ENCODE measurements at regions not wholly inside any gene's neighbourhood (a gene's known extent, or its start where the extent isn't known, plus 50 kb on each side); places are given as distances from the start of the nearest gene placed in this dataset.

DNA sequence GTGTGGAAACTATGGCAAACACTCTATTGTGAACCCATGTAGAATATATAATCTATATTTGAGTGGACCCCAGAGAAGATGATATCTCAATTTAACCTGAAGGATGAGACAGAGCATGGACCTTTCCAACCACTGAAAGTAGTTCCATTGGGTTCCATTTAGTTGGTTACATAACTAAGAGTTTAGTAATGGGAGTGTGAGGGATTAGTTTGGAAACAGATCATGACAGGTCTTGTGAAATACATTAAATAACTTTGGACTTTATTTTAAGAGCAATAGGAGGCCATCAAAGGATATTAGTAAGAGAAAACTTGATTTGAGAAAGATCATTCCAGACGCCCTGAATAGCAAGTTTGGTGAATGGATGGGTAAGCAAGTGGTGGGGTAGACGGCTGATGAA, 487.2 kb upstream of the ROBO2 start:
- Histone ChIP-seq H3K4me3 (replicated peaks in 1 of 3; ENCODE audit: low read depth in 2 of 3, low read length in 3 of 3) (no peak overlapping the region), H2AFZ (ENCODE audit: insufficient read depth, low read depth, low read length, poor library complexity, severe bottlenecking) (no peak overlapping the region), H3K4me2 (replicated peaks; ENCODE audit: extremely low read depth, low read length, poor library complexity, severe bottlenecking) (no peak overlapping the region), H3K79me2 (ENCODE audit: insufficient read depth, low read length) (no peaks in the 10 kb centered on the region), H3K9me3 (replicated peaks in 1 of 2; ENCODE audit: control insufficient read depth in 1 of 2, insufficient read depth in 1 of 2, low read length in 2 of 2) (peaks cover 7 to 17% of the 10 kb centered on the region in 2 donors), H3K9ac (ENCODE audit: insufficient read depth, low read length, poor library complexity, severe bottlenecking) (no peak overlapping the region), H4K20me1 (ENCODE audit: insufficient read depth, low read length) (no peaks in the 10 kb centered on the region), H3K4me1 (ENCODE audit: control insufficient read depth in 1 of 2, insufficient read depth in 2 of 2, low read length in 2 of 2) (no peaks in the 10 kb centered on the region), H3K27me3 (ENCODE audit: control insufficient read depth in 2 of 2, insufficient read depth in 2 of 2, low read length in 2 of 2) (no peaks in the 10 kb centered on the region), H3K36me3 (replicated peaks in 1 of 2; ENCODE audit: control insufficient read depth in 1 of 2, insufficient read depth in 2 of 2, low read length in 2 of 2) (no peaks in the 10 kb centered on the region), H3K27ac (ENCODE audit: low read depth in 1 of 2, low read length in 2 of 2) (no peak overlapping the region)
- no peaks in the 10 kb centered on the region for H3K4me1 Mint-ChIP-seq
- intact Hi-C loops (cut with micrococcal nuclease): no loop called here
- no peak overlapping the region for H3K4me3 Mint-ChIP-seq
- 100% methylated on average over 1 of the region's 2 CpGs for WGBS (ENCODE audit: insufficient coverage)
- peaks cover 0 to 21% (median 5%) of the 10 kb centered on the region in 7 donors for H3K9me3 Mint-ChIP-seq
- TF ChIP-seq, protein P1, sequence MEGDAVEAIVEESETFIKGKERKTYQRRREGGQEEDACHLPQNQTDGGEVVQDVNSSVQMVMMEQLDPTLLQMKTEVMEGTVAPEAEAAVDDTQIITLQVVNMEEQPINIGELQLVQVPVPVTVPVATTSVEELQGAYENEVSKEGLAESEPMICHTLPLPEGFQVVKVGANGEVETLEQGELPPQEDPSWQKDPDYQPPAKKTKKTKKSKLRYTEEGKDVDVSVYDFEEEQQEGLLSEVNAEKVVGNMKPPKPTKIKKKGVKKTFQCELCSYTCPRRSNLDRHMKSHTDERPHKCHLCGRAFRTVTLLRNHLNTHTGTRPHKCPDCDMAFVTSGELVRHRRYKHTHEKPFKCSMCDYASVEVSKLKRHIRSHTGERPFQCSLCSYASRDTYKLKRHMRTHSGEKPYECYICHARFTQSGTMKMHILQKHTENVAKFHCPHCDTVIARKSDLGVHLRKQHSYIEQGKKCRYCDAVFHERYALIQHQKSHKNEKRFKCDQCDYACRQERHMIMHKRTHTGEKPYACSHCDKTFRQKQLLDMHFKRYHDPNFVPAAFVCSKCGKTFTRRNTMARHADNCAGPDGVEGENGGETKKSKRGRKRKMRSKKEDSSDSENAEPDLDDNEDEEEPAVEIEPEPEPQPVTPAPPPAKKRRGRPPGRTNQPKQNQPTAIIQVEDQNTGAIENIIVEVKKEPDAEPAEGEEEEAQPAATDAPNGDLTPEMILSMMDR (IDR thresholded peaks at IDR 0.05): no peak
- H3K27me3 Mint-ChIP-seq (ENCODE audit: low read depth in 3 of 3): no peaks in the 10 kb centered on the region
- no peak overlapping the region for H3K27ac Mint-ChIP-seq
- DNase-seq: no peak
- H3K36me3 Mint-ChIP-seq: no peaks in the 10 kb centered on the region

- TF ChIP-seq, protein P1 (IDR thresholded peaks at IDR 0.05): no peak
Observed at GRCh38 chr3:76554707-76555106, 485.2 kb upstream of the ROBO2 start.

More at GRCh38 chr3:76554707-76555106, 485.2 kb upstream of the ROBO2 start:
- H3K36me3 ChIP-seq (replicated peaks in 1 of 2; ENCODE audit: control insufficient read depth in 1 of 2, insufficient read depth in 2 of 2, low read length in 2 of 2): no peaks in the 10 kb centered on the region
- Mint-ChIP-seq H3K27ac (no peak overlapping the region), H3K9me3 (peaks cover 0 to 21% (median 5%) of the 10 kb centered on the region in 7 donors), H3K27me3 (ENCODE audit: low read depth in 3 of 3) (no peaks in the 10 kb centered on the region), H3K36me3 (no peaks in the 10 kb centered on the region), H3K4me3 (no peak overlapping the region), H3K4me1 (no peaks in the 10 kb centered on the region)
- intact Hi-C loops (cut with micrococcal nuclease): no loop called here
- no peak overlapping the region for H3K4me3 ChIP-seq (replicated peaks in 1 of 3; ENCODE audit: low read depth in 2 of 3, low read length in 3 of 3)
- H3K4me1 ChIP-seq (ENCODE audit: control insufficient read depth in 1 of 2, insufficient read depth in 2 of 2, low read length in 2 of 2): no peaks in the 10 kb centered on the region
- no peak overlapping the region for H3K9ac ChIP-seq (ENCODE audit: insufficient read depth, low read length, poor library complexity, severe bottlenecking)
- H3K79me2 ChIP-seq (ENCODE audit: insufficient read depth, low read length): no peaks in the 10 kb centered on the region
- DNase-seq: no peak
- H2AFZ ChIP-seq (ENCODE audit: insufficient read depth, low read depth, low read length, poor library complexity, severe bottlenecking): no peak overlapping the region
- H3K9me3 ChIP-seq (replicated peaks in 1 of 2; ENCODE audit: control insufficient read depth in 1 of 2, insufficient read depth in 1 of 2, low read length in 2 of 2): peaks cover 7 to 17% of the 10 kb centered on the region in 2 donors
- H3K4me2 ChIP-seq (replicated peaks; ENCODE audit: extremely low read depth, low read length, poor library complexity, severe bottlenecking): no peak overlapping the region
- WGBS (ENCODE audit: insufficient coverage): no CpG with 5 or more reads among the region's 2 CpGs
- no peak overlapping the region for H3K27ac ChIP-seq (ENCODE audit: low read depth in 1 of 2, low read length in 2 of 2)
- no peaks in the 10 kb centered on the region for H4K20me1 ChIP-seq (ENCODE audit: insufficient read depth, low read length)
- H3K27me3 ChIP-seq (ENCODE audit: control insufficient read depth in 2 of 2, insufficient read depth in 2 of 2, low read length in 2 of 2): no peaks in the 10 kb centered on the region
